ENCODE measurements at regions not wholly inside any gene's neighbourhood (a gene's known extent, or its start where the extent isn't known, plus 50 kb on each side); places are given as distances from the start of the nearest gene placed in this dataset.

DNA sequence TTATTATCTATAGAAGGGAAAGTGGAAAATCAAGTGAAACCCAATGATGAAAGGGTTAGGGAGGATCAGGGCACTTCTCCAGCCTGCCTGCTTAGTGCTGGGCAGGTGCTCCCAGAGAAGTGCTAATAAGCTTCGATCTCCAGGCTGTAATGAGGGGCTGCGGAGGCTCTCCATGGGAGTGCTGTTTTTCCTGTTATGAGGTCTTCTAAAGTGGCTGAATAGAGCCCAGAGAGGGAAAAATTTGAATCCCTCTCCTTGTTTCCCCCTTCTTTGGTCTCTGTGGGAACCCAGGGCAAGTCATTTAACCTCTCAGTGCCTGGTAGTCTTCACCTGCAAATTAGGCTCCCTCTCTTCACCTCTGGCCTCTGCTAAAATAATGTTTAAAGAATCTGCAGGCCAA is 351.7 kb upstream of the DCC start:
- Mint-ChIP-seq H3K27me3 (ENCODE audit: low read depth) (peaks cover 10% of the 10 kb centered on the region), H3K4me1 (no peaks in the 10 kb centered on the region), H3K4me3 (no peak overlapping the region), H3K9me3 (no peaks in the 10 kb centered on the region), H3K36me3 (ENCODE audit: low read depth) (no peaks in the 10 kb centered on the region), H3K27ac (ENCODE audit: unreplicated experiment) (no peak overlapping the region)
- no peak for TF ChIP-seq CTCF (conservative IDR thresholded peaks at IDR 0.05)
- DNase-seq (ENCODE audit: low read depth, low spot score): no peak

GRCh38 chr18:51997129-51997528 is 342.9 kb upstream of the DCC start:
- no peaks in the 10 kb centered on the region for H3K9me3 Mint-ChIP-seq
- no peak overlapping the region for H3K4me3 Mint-ChIP-seq
- H3K27me3 Mint-ChIP-seq (ENCODE audit: low read depth): peaks cover 2% of the 10 kb centered on the region
- H3K27ac Mint-ChIP-seq (ENCODE audit: unreplicated experiment): no peak overlapping the region
- H3K36me3 Mint-ChIP-seq (ENCODE audit: low read depth): no peaks in the 10 kb centered on the region
- H3K4me1 Mint-ChIP-seq: no peaks in the 10 kb centered on the region
- TF ChIP-seq CTCF (conservative IDR thresholded peaks at IDR 0.05): no peak
- no peak for DNase-seq (ENCODE audit: low read depth, low spot score)

DNA sequence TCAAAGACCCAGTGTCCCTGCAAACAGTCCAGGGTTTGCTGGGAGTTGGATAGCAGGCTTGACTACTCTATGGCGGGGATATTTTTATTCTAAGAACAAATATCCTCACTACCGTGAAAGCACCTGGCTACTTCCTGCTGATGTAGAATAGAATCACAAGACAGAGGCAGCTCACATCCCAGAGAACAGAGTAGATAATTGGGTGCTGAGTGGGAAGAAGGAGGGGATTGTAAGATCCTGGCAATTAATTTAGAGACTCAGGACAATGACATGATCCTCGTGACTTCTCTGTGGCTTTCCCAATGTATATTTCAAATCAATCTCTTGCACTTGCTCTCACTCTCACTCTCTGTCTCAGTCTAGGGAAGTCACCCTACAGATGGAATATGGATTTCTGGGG is 341.9 kb upstream of the DCC start:
- Mint-ChIP-seq H3K27me3 (ENCODE audit: low read depth) (peaks cover 2% of the 10 kb centered on the region), H3K4me3 (no peak overlapping the region), H3K27ac (ENCODE audit: unreplicated experiment) (no peak overlapping the region), H3K36me3 (ENCODE audit: low read depth) (no peaks in the 10 kb centered on the region), H3K9me3 (no peaks in the 10 kb centered on the region), H3K4me1 (no peaks in the 10 kb centered on the region)
- DNase-seq (ENCODE audit: low read depth, low spot score): no peak
- no peak for TF ChIP-seq CTCF (conservative IDR thresholded peaks at IDR 0.05)

DNA sequence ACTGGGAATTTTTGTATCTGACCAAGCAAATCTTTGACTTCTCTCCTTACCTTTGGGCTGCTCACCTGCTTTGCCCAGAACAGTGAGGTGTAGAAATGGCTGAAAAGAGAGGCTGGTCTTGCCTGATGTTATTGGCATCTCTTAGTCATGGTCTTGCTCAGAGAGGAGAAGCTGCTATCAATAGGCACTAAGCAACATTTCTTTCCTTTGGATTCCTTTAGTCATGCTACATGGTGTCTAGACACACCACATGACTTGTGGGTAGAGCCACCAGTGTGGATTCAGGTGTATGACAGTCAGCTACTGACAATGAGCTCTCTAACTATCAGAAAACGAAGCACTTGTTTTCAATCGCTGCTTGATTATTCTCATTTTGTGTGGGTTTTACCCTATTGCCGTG is 341.3 kb upstream of the DCC start:
- Mint-ChIP-seq H3K9me3 (no peaks in the 10 kb centered on the region), H3K36me3 (ENCODE audit: low read depth) (no peaks in the 10 kb centered on the region), H3K4me1 (no peaks in the 10 kb centered on the region), H3K4me3 (no peak overlapping the region), H3K27ac (ENCODE audit: unreplicated experiment) (no peak overlapping the region), H3K27me3 (ENCODE audit: low read depth) (peaks cover 2% of the 10 kb centered on the region)
- DNase-seq (ENCODE audit: low read depth, low spot score): no peak
- no peak for TF ChIP-seq CTCF (conservative IDR thresholded peaks at IDR 0.05)

DNA sequence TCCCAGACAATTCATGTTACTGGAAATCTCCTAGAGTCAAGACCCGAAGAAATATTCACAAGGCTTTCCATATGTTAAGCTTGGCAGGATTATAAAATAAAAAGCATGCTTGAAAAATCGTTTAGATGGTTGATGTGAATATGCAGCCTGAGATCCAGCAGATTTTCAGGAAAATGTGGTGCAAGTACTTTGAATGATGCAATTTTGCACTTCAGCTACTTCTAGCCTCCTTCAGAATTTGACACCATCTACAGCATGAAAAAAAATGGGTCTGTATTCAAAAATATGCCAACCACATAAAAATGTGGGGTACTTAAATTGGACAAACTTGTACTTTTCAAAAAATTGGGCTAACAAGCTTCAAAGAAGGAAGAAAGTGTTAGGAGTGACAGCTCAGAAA is 340.6 kb upstream of the DCC start:
- TF ChIP-seq CTCF (conservative IDR thresholded peaks at IDR 0.05): no peak
- Mint-ChIP-seq H3K9me3 (no peaks in the 10 kb centered on the region), H3K4me3 (no peak overlapping the region), H3K4me1 (no peaks in the 10 kb centered on the region), H3K36me3 (ENCODE audit: low read depth) (no peaks in the 10 kb centered on the region), H3K27ac (ENCODE audit: unreplicated experiment) (no peak overlapping the region), H3K27me3 (ENCODE audit: low read depth) (peaks cover 2% of the 10 kb centered on the region)
- DNase-seq (ENCODE audit: low read depth, low spot score): no peak

GRCh38 chr18:52000435-52000834 is 339.6 kb upstream of the DCC start:
- no peak for DNase-seq (ENCODE audit: low read depth, low spot score)
- no peak for TF ChIP-seq CTCF (conservative IDR thresholded peaks at IDR 0.05)
- peaks cover 2% of the 10 kb centered on the region for H3K27me3 Mint-ChIP-seq (ENCODE audit: low read depth)
- H3K27ac Mint-ChIP-seq (ENCODE audit: unreplicated experiment): no peak overlapping the region
- no peaks in the 10 kb centered on the region for H3K36me3 Mint-ChIP-seq (ENCODE audit: low read depth)
- no peaks in the 10 kb centered on the region for H3K9me3 Mint-ChIP-seq
- no peak overlapping the region for H3K4me3 Mint-ChIP-seq
- H3K4me1 Mint-ChIP-seq: no peaks in the 10 kb centered on the region
